ENCODE measurements at regions not wholly inside any gene's neighbourhood (a gene's known extent, or its start where the extent isn't known, plus 50 kb on each side); places are given as distances from the start of the nearest gene placed in this dataset.
A peak's percentile ranks its signal among the peaks of the same experiment; 100 is the strongest.

DNA sequence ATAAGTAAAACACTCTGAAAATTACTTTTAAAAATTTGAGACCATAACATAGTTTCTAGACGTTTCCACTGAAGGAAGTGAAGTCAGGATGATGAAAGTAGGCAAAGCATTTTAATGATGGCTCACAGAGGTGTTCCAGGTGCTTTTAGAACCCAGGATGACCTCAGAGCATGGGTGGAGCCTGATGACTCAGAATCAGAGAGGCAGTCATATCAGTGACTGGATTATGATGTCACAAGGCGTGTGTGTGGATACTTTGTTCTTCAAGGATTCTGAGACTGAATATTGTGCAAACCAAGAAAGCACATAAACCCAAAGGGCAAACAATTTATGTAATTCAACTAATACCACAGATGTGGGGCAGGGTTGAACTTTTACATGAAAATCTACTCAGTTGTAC, 200.2 kb upstream of the FOXN2 start:
- peaks cover 5 to 22% (median 20%) of the 10 kb centered on the region in 3 donors for H3K4me1 Mint-ChIP-seq
- no peaks in the 10 kb centered on the region for H3K36me3 Mint-ChIP-seq
- ATAC-seq (ENCODE audit: low read depth in 2 of 2) (peak in 1 of 2 donors; percentile 27), DNase-seq (no peak)
- no peaks in the 10 kb centered on the region for H3K27me3 Mint-ChIP-seq
- peak overlapping the region in 2 of 8 donors; percentile 2 to 92 for H3K4me3 Mint-ChIP-seq
- H3K27ac Mint-ChIP-seq = peak overlapping the region in 1 of 6 donors; percentile 25
- H3K9me3 Mint-ChIP-seq = no peaks in the 10 kb centered on the region

- H3K27ac Mint-ChIP-seq = no peak overlapping the region
- ATAC-seq (ENCODE audit: low read depth in 2 of 2) = no peak
- H3K9me3 Mint-ChIP-seq = no peaks in the 10 kb centered on the region
- H3K4me1 Mint-ChIP-seq = peaks cover 2 to 20% (median 19%) of the 10 kb centered on the region in 3 donors
- no peak overlapping the region for H3K4me3 Mint-ChIP-seq
- peaks cover 0 to 12% (median 0%) of the 10 kb centered on the region in 3 donors for H3K27me3 Mint-ChIP-seq
- no peaks in the 10 kb centered on the region for H3K36me3 Mint-ChIP-seq
- no peak for DNase-seq
These were observed 198.0 kb upstream of the FOXN2 start for GRCh38 chr2:48116497-48116896.

DNA sequence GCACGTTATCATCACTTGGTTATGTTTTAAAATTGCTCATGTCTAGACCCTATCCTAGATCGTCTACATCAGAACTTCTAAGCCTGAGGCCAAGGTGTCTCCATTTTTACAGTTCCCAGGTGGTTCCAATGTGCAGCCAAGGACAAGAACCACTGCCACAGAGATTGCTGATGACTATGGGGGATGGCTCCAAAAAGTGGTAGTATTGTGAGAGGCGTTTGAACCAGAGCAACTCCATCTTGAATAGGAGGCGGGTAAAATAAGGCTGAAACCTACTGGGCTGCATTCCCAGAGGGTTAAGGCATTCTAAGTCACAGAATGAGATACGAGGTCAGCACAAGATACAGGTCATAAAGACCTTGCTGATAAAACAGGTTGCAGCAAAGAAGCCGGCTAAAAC, 195.6 kb upstream of the FOXN2 start:
- Mint-ChIP-seq H3K36me3 (no peaks in the 10 kb centered on the region), H3K27me3 (peaks cover 0 to 12% (median 0%) of the 10 kb centered on the region in 3 donors), H3K4me1 (peaks cover 2 to 10% (median 5%) of the 10 kb centered on the region in 3 donors), H3K9me3 (no peaks in the 10 kb centered on the region), H3K4me3 (no peak overlapping the region), H3K27ac (no peak overlapping the region)
- no peak for ATAC-seq (ENCODE audit: low read depth in 2 of 2)
- no peak for DNase-seq

- Mint-ChIP-seq H3K9me3 (no peaks in the 10 kb centered on the region), H3K36me3 (no peaks in the 10 kb centered on the region), H3K27me3 (peaks cover 0 to 12% (median 0%) of the 10 kb centered on the region in 3 donors), H3K4me1 (peaks cover 2 to 6% (median 4%) of the 10 kb centered on the region in 3 donors), H3K4me3 (no peak overlapping the region), H3K27ac (no peak overlapping the region)
- ATAC-seq (ENCODE audit: low read depth in 2 of 2) (no peak), DNase-seq (no peak)
These were observed 194.4 kb upstream of the FOXN2 start for GRCh38 chr2:48120112-48120511.

DNA sequence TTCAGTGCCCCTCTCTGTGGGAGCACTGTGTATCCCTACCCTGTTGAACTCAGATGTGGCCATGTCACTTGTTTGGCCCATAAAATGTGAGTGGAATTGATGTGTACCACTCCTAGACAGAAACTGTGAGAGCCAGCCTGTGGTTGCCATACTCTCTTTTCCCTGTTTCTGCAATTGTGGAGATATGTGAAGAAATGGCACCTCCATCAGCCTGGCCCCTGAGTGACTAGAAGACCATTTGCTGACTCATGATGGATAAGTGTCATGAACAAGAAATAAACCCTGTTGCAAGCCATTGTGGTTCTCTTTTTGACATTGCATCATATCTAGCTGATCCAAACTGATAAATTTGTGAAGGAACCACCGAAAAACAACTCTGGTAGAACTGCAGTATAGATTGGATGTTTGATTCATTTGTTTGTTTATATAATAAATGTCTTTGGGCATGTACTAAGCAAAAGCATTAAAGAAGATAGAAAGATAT, 193.7 kb upstream of the FOXN2 start:
- DNase-seq (no peak), ATAC-seq (ENCODE audit: low read depth in 2 of 2) (no peak)
- Mint-ChIP-seq H3K36me3 (no peaks in the 10 kb centered on the region), H3K9me3 (no peaks in the 10 kb centered on the region), H3K27ac (no peak overlapping the region), H3K27me3 (peaks cover 0 to 12% (median 0%) of the 10 kb centered on the region in 3 donors), H3K4me1 (peaks cover 2 to 6% (median 4%) of the 10 kb centered on the region in 3 donors), H3K4me3 (no peak overlapping the region)

DNA sequence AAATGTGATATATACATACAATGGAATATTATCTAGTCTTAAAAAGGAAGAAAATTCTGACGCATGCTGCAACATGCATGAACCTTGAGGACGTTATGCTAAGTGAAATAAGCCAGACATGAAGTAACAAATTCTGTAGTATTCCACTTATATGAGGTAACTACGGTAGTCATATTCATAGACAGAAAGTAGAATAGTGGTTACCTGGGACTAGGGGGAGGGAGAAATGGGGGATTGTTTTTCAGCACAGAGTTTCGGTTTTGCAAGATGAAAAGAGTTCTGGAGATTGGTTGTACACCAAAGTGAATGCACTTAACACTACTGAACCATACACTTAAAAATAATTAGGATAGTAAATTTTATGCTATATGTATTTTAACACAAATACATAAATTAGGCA, 192.3 kb upstream of the FOXN2 start:
- Mint-ChIP-seq H3K36me3 (no peaks in the 10 kb centered on the region), H3K27me3 (peaks cover 0 to 12% (median 0%) of the 10 kb centered on the region in 3 donors), H3K27ac (no peak overlapping the region), H3K9me3 (no peaks in the 10 kb centered on the region), H3K4me1 (no peaks in the 10 kb centered on the region), H3K4me3 (no peak overlapping the region)
- ATAC-seq (ENCODE audit: low read depth in 2 of 2) = no peak
- DNase-seq = no peak

GRCh38 chr2:48124592-48124991, 189.9 kb upstream of the FOXN2 start:
- Mint-ChIP-seq H3K36me3 (no peaks in the 10 kb centered on the region), H3K4me1 (no peaks in the 10 kb centered on the region), H3K4me3 (no peak overlapping the region), H3K27me3 (peaks cover 0 to 9% (median 0%) of the 10 kb centered on the region in 3 donors), H3K27ac (no peak overlapping the region), H3K9me3 (peaks cover 0 to 9% (median 2%) of the 10 kb centered on the region in 7 donors)
- DNase-seq = no peak
- no peak for ATAC-seq (ENCODE audit: low read depth in 2 of 2)

DNA sequence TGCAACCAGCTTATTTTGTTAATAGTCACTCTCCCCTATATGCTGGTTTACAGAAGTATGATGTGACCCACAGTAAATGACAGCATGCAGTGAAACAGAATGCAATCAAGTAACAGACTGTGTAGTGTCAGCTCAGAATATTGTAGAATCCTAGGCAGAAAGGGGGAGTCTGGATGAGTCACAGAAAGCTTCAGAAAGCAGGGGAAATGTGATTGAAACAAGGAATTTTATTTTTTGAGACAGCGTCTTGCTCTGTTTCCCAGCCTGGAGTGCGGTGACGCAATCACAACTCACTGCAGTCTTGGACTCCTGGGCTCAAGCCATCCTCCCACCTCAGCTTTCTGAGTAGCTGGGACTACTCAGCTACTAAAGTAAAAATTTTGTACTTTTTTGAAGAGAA, 188.3 kb upstream of the FOXN2 start:
- H3K4me1 Mint-ChIP-seq = no peaks in the 10 kb centered on the region
- no peaks in the 10 kb centered on the region for H3K36me3 Mint-ChIP-seq
- ATAC-seq (ENCODE audit: low read depth in 2 of 2) (no peak), DNase-seq (no peak)
- no peak overlapping the region for H3K4me3 Mint-ChIP-seq
- no peaks in the 10 kb centered on the region for H3K27me3 Mint-ChIP-seq
- H3K27ac Mint-ChIP-seq = no peak overlapping the region
- peaks cover 0 to 11% (median 2%) of the 10 kb centered on the region in 7 donors for H3K9me3 Mint-ChIP-seq

DNA sequence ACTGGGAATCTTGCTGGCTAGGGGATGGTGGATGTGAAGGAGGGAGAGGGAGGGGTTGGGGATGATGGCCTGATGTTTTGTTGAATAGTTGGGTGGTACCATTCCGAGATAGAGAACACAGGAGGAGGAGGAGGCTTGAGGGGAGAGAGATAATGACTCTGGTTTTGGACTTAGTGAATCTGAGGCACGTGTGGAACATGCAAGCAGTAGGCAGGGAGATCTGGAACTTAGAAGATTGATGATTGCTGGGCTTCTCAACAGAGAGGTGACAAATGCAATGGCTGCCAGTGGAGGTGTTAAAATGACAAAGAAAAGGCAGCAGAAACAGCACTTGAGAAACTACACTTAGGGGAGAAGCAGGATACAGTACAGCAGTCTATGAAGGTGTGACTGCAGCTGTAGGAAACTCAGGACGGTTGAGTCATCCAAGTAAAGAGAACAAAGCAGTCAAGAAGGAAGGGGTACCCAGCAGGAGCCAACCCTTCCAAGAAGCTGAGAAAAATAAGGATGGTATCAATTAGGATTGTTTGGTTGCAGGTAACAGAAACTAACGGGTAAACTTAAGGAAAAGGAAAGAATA, 186.8 kb upstream of the FOXN2 start:
- Mint-ChIP-seq H3K36me3 (no peaks in the 10 kb centered on the region), H3K4me3 (no peak overlapping the region), H3K27me3 (no peaks in the 10 kb centered on the region), H3K27ac (no peak overlapping the region), H3K4me1 (no peaks in the 10 kb centered on the region), H3K9me3 (peaks cover 0 to 11% (median 2%) of the 10 kb centered on the region in 7 donors)
- DNase-seq (no peak), ATAC-seq (ENCODE audit: low read depth in 2 of 2) (no peak)

- peaks cover 0 to 11% (median 2%) of the 10 kb centered on the region in 7 donors for H3K9me3 Mint-ChIP-seq
These were observed 185.1 kb upstream of the FOXN2 start for GRCh38 chr2:48129293-48129950.

DNA sequence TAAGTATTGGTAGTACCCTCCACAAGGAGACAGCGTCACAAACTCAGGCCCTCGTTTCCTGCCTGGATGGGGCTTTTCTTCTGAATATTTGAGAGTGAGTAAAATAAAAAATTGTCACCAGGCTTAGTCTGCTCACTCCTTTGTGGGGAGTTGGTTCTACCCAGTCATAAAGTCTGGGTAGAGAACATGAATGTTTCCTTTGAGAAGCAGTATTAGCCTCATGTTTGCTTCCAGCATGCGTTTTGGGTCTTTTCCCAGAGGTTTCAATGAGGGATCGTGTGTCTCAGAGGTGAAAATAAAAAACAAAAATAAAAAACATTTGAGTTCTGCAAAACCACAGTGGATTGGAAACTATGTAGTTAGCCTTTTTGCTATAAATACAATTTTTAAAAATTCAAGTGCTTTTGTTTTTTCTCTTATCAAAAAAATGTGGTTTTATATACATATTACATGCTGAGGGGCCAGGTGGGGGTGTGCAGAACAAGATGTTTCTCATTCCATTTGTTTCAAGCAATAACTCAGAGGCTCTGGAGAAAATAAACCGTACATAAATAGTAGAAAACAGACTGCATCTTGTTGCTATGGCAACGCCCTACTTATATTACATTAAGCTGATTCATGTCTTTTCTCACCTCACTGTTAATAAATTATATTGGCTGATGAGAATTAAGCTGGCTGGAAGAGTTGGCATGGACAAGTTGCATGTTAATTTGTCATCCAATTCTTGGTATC, 182.8 kb upstream of the FOXN2 start:
- H3K4me1 Mint-ChIP-seq = no peaks in the 10 kb centered on the region
- no peak overlapping the region for H3K27ac Mint-ChIP-seq
- no peak overlapping the region for H3K4me3 Mint-ChIP-seq
- no peak for DNase-seq
- peaks cover 0 to 20% (median 4%) of the 10 kb centered on the region in 7 donors for H3K9me3 Mint-ChIP-seq
- no peaks in the 10 kb centered on the region for H3K27me3 Mint-ChIP-seq
- ATAC-seq (ENCODE audit: low read depth in 2 of 2) = no peak
- no peaks in the 10 kb centered on the region for H3K36me3 Mint-ChIP-seq

More at GRCh38 chr2:48129293-48129950, 185.1 kb upstream of the FOXN2 start:
- Mint-ChIP-seq H3K4me3 (no peak overlapping the region), H3K27me3 (no peaks in the 10 kb centered on the region), H3K27ac (peak overlapping the region in 1 of 6 donors; percentile 51), H3K4me1 (no peaks in the 10 kb centered on the region), H3K36me3 (no peaks in the 10 kb centered on the region)
- no peak for DNase-seq
- no peak for ATAC-seq (ENCODE audit: low read depth in 2 of 2)

- peaks cover 0 to 20% (median 4%) of the 10 kb centered on the region in 7 donors for H3K9me3 Mint-ChIP-seq
- H3K27me3 Mint-ChIP-seq = no peaks in the 10 kb centered on the region
- no peaks in the 10 kb centered on the region for H3K36me3 Mint-ChIP-seq
- ATAC-seq (ENCODE audit: low read depth in 2 of 2) (no peak), DNase-seq (no peak)
- H3K4me1 Mint-ChIP-seq = no peaks in the 10 kb centered on the region
- no peak overlapping the region for H3K4me3 Mint-ChIP-seq
- peak overlapping the region in 1 of 6 donors; percentile 88 for H3K27ac Mint-ChIP-seq
These were observed 182.2 kb upstream of the FOXN2 start for GRCh38 chr2:48132271-48132625.

GRCh38 chr2:48134704-48135103, 179.8 kb upstream of the FOXN2 start:
- no peak overlapping the region for H3K4me3 Mint-ChIP-seq
- no peak for DNase-seq
- no peak overlapping the region for H3K27ac Mint-ChIP-seq
- H3K9me3 Mint-ChIP-seq = peaks cover 0 to 10% (median 4%) of the 10 kb centered on the region in 7 donors
- H3K4me1 Mint-ChIP-seq = no peaks in the 10 kb centered on the region
- no peak for ATAC-seq (ENCODE audit: low read depth in 2 of 2)
- no peaks in the 10 kb centered on the region for H3K36me3 Mint-ChIP-seq
- no peaks in the 10 kb centered on the region for H3K27me3 Mint-ChIP-seq

GRCh38 chr2:48135797-48136196, 178.7 kb upstream of the FOXN2 start:
- Mint-ChIP-seq H3K4me1 (no peaks in the 10 kb centered on the region), H3K27ac (peak overlapping the region in 1 of 6 donors; percentile 62), H3K9me3 (peaks cover 0 to 9% (median 4%) of the 10 kb centered on the region in 7 donors), H3K4me3 (peak overlapping the region in 1 of 8 donors; percentile 21), H3K36me3 (no peaks in the 10 kb centered on the region), H3K27me3 (peaks cover 0 to 3% (median 0%) of the 10 kb centered on the region in 3 donors)
- ATAC-seq (ENCODE audit: low read depth in 2 of 2) (no peak), DNase-seq (no peak)

Data from naive B cell (primary cell).